ENCODE measurements at regions not wholly inside any gene's neighbourhood (a gene's known extent, or its start where the extent isn't known, plus 50 kb on each side); places are given as distances from the start of the nearest gene placed in this dataset.

- TF ChIP-seq RAD21 (IDR thresholded peaks at IDR 0.05; ENCODE audit: low read depth) (no peak), ZBTB7A (IDR thresholded peaks at IDR 0.05; ENCODE audit: low read depth) (no peak), NFIC (IDR thresholded peaks at IDR 0.05) (no peak), CEBPB (IDR thresholded peaks at IDR 0.05) (no peak), TAF1 (IDR thresholded peaks at IDR 0.05; ENCODE audit: low read depth) (no peak), TCF12 (IDR thresholded peaks at IDR 0.05; ENCODE audit: low read depth) (no peak), CREB1 (IDR thresholded peaks at IDR 0.05; ENCODE audit: low read depth) (no peak), YY1 (IDR thresholded peaks at IDR 0.05; ENCODE audit: low read depth) (no peak), EGR1 (IDR thresholded peaks at IDR 0.05) (no peak), EP300 (IDR thresholded peaks at IDR 0.05; ENCODE audit: borderline replicate concordance) (no peak), TEAD4 (IDR thresholded peaks at IDR 0.05) (no peak), USF1 (IDR thresholded peaks at IDR 0.05) (no peak)
- TF ChIP-seq, protein P1, sequence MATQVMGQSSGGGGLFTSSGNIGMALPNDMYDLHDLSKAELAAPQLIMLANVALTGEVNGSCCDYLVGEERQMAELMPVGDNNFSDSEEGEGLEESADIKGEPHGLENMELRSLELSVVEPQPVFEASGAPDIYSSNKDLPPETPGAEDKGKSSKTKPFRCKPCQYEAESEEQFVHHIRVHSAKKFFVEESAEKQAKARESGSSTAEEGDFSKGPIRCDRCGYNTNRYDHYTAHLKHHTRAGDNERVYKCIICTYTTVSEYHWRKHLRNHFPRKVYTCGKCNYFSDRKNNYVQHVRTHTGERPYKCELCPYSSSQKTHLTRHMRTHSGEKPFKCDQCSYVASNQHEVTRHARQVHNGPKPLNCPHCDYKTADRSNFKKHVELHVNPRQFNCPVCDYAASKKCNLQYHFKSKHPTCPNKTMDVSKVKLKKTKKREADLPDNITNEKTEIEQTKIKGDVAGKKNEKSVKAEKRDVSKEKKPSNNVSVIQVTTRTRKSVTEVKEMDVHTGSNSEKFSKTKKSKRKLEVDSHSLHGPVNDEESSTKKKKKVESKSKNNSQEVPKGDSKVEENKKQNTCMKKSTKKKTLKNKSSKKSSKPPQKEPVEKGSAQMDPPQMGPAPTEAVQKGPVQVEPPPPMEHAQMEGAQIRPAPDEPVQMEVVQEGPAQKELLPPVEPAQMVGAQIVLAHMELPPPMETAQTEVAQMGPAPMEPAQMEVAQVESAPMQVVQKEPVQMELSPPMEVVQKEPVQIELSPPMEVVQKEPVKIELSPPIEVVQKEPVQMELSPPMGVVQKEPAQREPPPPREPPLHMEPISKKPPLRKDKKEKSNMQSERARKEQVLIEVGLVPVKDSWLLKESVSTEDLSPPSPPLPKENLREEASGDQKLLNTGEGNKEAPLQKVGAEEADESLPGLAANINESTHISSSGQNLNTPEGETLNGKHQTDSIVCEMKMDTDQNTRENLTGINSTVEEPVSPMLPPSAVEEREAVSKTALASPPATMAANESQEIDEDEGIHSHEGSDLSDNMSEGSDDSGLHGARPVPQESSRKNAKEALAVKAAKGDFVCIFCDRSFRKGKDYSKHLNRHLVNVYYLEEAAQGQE (IDR thresholded peaks at IDR 0.05; ENCODE audit: low read depth) = no peak
- TF ChIP-seq, protein P2, sequence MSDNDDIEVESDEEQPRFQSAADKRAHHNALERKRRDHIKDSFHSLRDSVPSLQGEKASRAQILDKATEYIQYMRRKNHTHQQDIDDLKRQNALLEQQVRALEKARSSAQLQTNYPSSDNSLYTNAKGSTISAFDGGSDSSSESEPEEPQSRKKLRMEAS (IDR thresholded peaks at IDR 0.05) = no peak
Observed at GRCh38 chr7:54904986-54905385, 113.8 kb upstream of the EGFR start.

DNA sequence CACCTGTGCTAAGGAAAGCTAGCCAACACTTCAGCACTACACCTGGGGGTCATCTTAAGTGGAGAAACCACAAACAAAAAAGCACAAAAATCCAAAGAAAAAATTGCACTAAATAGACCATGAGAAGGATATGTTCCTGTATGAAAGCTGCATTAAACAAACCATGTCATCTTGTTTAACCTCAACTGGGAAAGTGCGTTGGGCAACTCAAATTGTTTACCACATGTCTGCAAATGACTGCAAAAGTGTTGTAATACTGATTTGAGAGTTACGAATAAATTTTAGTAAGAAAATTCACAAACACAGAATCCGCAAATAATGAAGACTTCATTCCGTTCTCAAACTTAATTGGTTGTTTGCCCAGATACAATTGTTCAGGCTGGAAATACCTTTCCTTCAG lies 111.9 kb upstream of the EGFR start:
- TF ChIP-seq TEAD4 (IDR thresholded peaks at IDR 0.05) = no peak
- no peak for TF ChIP-seq CEBPB (IDR thresholded peaks at IDR 0.05)

- TF ChIP-seq CREB1 (IDR thresholded peaks at IDR 0.05; ENCODE audit: low read depth) = no peak
- no peak for TF ChIP-seq EP300 (IDR thresholded peaks at IDR 0.05; ENCODE audit: borderline replicate concordance)
- TF ChIP-seq YY1 (IDR thresholded peaks at IDR 0.05; ENCODE audit: low read depth) = no peak
Observed at GRCh38 chr7:54907981-54908380, 110.8 kb upstream of the EGFR start.

GRCh38 chr7:54908760-54909438 lies 109.9 kb upstream of the EGFR start:
- no peak for TF ChIP-seq TCF12 (IDR thresholded peaks at IDR 0.05; ENCODE audit: low read depth)
- no peak for TF ChIP-seq YY1 (IDR thresholded peaks at IDR 0.05; ENCODE audit: low read depth)
- no peak for TF ChIP-seq NFIC (IDR thresholded peaks at IDR 0.05)
- no peak for TF ChIP-seq CREB1 (IDR thresholded peaks at IDR 0.05; ENCODE audit: low read depth)
- no peak for TF ChIP-seq TAF1 (IDR thresholded peaks at IDR 0.05; ENCODE audit: low read depth)
- TF ChIP-seq, protein P1 (IDR thresholded peaks at IDR 0.05; ENCODE audit: low read depth) = no peak
- no peak for TF ChIP-seq RAD21 (IDR thresholded peaks at IDR 0.05; ENCODE audit: low read depth)
- TF ChIP-seq EGR1 (IDR thresholded peaks at IDR 0.05) = no peak
- TF ChIP-seq TEAD4 (IDR thresholded peaks at IDR 0.05) = no peak
- no peak for TF ChIP-seq ZBTB7A (IDR thresholded peaks at IDR 0.05; ENCODE audit: low read depth)
- no peak for TF ChIP-seq FOXM1 (IDR thresholded peaks at IDR 0.05; ENCODE audit: borderline replicate concordance, low read depth)
- TF ChIP-seq USF1 (IDR thresholded peaks at IDR 0.05) = no peak
- no peak for TF ChIP-seq CEBPB (IDR thresholded peaks at IDR 0.05)
- no peak for TF ChIP-seq EP300 (IDR thresholded peaks at IDR 0.05; ENCODE audit: borderline replicate concordance)
- TF ChIP-seq, protein P2 (IDR thresholded peaks at IDR 0.05) = no peak

DNA sequence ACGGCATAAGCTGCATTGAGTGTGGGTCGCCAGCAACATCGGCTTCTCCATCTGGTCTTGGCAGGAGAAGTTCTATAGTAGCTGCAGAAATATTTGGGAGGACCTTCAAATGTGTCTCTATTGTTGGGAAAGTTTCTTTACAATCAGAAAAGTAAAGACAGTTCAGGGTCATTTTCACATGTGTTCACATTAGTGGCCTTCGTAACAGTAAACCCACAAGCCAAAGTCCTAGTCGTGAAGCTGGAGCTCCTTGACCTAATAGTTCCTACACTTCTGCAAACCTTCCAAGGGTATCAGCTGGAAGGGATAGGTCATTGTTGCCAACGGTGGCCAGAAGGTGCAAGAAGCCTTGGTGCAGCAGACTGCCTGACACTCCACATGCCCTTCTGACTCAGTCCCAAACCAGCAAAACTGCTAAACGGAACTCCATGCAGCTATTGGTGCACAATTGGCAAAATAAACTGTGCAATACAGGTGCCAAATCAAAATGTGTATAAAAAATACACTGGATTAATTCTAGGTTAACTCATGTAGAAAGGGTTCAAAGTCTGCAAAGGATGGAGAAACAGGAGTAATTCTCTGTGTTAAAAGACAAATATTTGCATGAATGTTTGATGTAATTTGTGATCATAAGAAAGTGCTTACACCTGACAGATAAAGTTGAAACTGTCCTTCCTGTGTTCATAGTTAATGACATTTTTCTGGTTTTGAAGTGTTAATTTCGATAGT lies 102.8 kb upstream of the EGFR start:
- TF ChIP-seq EGR1 (IDR thresholded peaks at IDR 0.05) (no peak), TAF1 (IDR thresholded peaks at IDR 0.05; ENCODE audit: low read depth) (no peak), USF1 (IDR thresholded peaks at IDR 0.05) (no peak), CEBPB (IDR thresholded peaks at IDR 0.05) (no peak), FOXM1 (IDR thresholded peaks at IDR 0.05; ENCODE audit: borderline replicate concordance, low read depth) (no peak), YY1 (IDR thresholded peaks at IDR 0.05; ENCODE audit: low read depth) (no peak), ZBTB7A (IDR thresholded peaks at IDR 0.05; ENCODE audit: low read depth) (no peak), EP300 (IDR thresholded peaks at IDR 0.05; ENCODE audit: borderline replicate concordance) (no peak)
- TF ChIP-seq, protein P1 (IDR thresholded peaks at IDR 0.05; ENCODE audit: low read depth) = no peak
